ENCODE measurements at regions not wholly inside any gene's neighbourhood (a gene's known extent, or its start where the extent isn't known, plus 50 kb on each side); places are given as distances from the start of the nearest gene placed in this dataset.
A peak's percentile ranks its signal among the peaks of the same experiment; 100 is the strongest.

- TF ChIP-seq ZNF17 (CRISPR knock-in tag; IDR thresholded peaks at IDR 0.05) (no peak), CEBPZ (IDR thresholded peaks at IDR 0.05; ENCODE audit: low read length) (no peak), MAFF (IDR thresholded peaks at IDR 0.05; ENCODE audit: low read depth, low read length) (peak; percentile 49; the same call in 1 of the 2 replicates), ELK4 (CRISPR knock-in tag; IDR thresholded peaks at IDR 0.05; ENCODE audit: borderline replicate concordance) (no peak), EEA1 (CRISPR knock-in tag; IDR thresholded peaks at IDR 0.05; ENCODE audit: borderline replicate concordance) (no peak), BCLAF1 (IDR thresholded peaks at IDR 0.05) (no peak), MAFK (conservative IDR thresholded peaks at IDR 0.05 in 1 of 2, IDR thresholded peaks at IDR 0.05 in 1 of 2; ENCODE audit: low read length in 2 of 2) (peak; percentile 58 to 63), ZNF746 (CRISPR knock-in tag; IDR thresholded peaks at IDR 0.05) (no peak)
Observed at GRCh38 chr3:124143047-124143446, 151.1 kb upstream of the ROPN1 start (continued).

Measured in HepG2 (cell line).